ENCODE measurements at regions not wholly inside any gene's neighbourhood (a gene's known extent, or its start where the extent isn't known, plus 50 kb on each side); places are given as distances from the start of the nearest gene placed in this dataset.

GRCh38 chr6:81999270-81999669 is 246.8 kb upstream of the TENT5A start:
- Histone ChIP-seq H4K8ac (ENCODE audit: low read length) (no peak overlapping the region), H3K9ac (ENCODE audit: low read length) (no peak overlapping the region), H3K4me1 (ENCODE audit: control insufficient read depth, insufficient read depth, low read depth, low read length) (peaks cover 1% of the 10 kb centered on the region), H3K18ac (ENCODE audit: low read depth in 1 of 2, low read length in 2 of 2) (peak overlapping the region in 1 of 2 experiments; percentile 11), H3K4ac (ENCODE audit: low read depth in 1 of 2, low read length in 2 of 2) (no peak overlapping the region), H3K36me3 (ENCODE audit: control insufficient read depth in 1 of 2, insufficient read depth in 2 of 2, low read depth in 1 of 2, low read length in 2 of 2) (no peaks in the 10 kb centered on the region), H4K91ac (ENCODE audit: low read length) (no peak overlapping the region), H2BK15ac (ENCODE audit: low read depth, poor library complexity, severe bottlenecking) (no peak overlapping the region), H3K9me3 (ENCODE audit: control insufficient read depth, low read length) (no peaks in the 10 kb centered on the region), H3K14ac (ENCODE audit: low read length in 2 of 2) (no peak overlapping the region), H2AK5ac (ENCODE audit: low read length, severe bottlenecking) (no peak overlapping the region), H3K27ac (ENCODE audit: low read length, poor library complexity, severe bottlenecking) (no peak overlapping the region), H3K23ac (ENCODE audit: low read length in 2 of 2) (no peak overlapping the region), H2BK5ac (ENCODE audit: low read depth, low read length, poor library complexity, severe bottlenecking) (no peak overlapping the region), H3K27me3 (ENCODE audit: control insufficient read depth in 1 of 2, insufficient read depth in 1 of 2, low read length in 2 of 2) (no peaks in the 10 kb centered on the region), H3K79me1 (replicated peaks; ENCODE audit: low read length, poor library complexity, severe bottlenecking) (no peaks in the 10 kb centered on the region), H2BK12ac (ENCODE audit: low read length in 2 of 2) (peak overlapping the region in 1 of 2 experiments; percentile 83), H3K4me3 (ENCODE audit: insufficient read depth in 1 of 2, low read depth in 1 of 2, low read length in 2 of 2) (no peak overlapping the region), H2AFZ (ENCODE audit: low read depth, low read length) (no peak overlapping the region), H3K4me2 (ENCODE audit: low read length, poor library complexity, severe bottlenecking) (no peak overlapping the region), H2BK120ac (ENCODE audit: low read depth, low read length) (no peak overlapping the region)
- DNase-seq: no peak
- WGBS: 86% methylated on average over 2 of the region's 2 CpGs

DNA sequence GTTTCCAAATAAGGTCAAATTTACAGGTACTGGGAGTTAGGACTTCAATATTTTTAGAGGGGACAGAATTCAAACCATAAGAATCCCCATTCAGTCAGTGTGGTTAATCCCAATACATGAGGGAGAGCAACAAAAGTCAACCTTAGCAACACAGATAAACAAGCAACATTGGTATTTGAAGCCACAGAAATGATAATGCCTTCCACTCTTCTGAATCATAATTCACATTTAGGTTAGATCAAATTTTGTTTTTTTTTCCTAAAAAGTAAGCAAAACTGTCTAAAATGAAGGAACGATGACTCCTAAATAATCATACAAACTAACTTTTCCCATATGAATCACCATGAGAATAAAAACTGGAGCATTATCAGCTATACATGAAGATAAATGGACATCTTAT is 246.0 kb upstream of the TENT5A start:
- no peak overlapping the region for H2BK15ac ChIP-seq (ENCODE audit: low read depth, poor library complexity, severe bottlenecking)
- peaks cover 1% of the 10 kb centered on the region for H3K4me1 ChIP-seq (ENCODE audit: control insufficient read depth, insufficient read depth, low read depth, low read length)
- H2AFZ ChIP-seq (ENCODE audit: low read depth, low read length): no peak overlapping the region
- no peak overlapping the region for H4K91ac ChIP-seq (ENCODE audit: low read length)
- peak overlapping the region; percentile 92 for H3K9ac ChIP-seq (ENCODE audit: low read length)
- H3K14ac ChIP-seq (ENCODE audit: low read length in 2 of 2): no peak overlapping the region
- no peak overlapping the region for H2BK5ac ChIP-seq (ENCODE audit: low read depth, low read length, poor library complexity, severe bottlenecking)
- H3K4me3 ChIP-seq (ENCODE audit: insufficient read depth in 1 of 2, low read depth in 1 of 2, low read length in 2 of 2): no peak overlapping the region
- no peak overlapping the region for H2BK120ac ChIP-seq (ENCODE audit: low read depth, low read length)
- H2BK12ac ChIP-seq (ENCODE audit: low read length in 2 of 2): no peak overlapping the region
- no peaks in the 10 kb centered on the region for H3K79me1 ChIP-seq (replicated peaks; ENCODE audit: low read length, poor library complexity, severe bottlenecking)
- H3K23ac ChIP-seq (ENCODE audit: low read length in 2 of 2): no peak overlapping the region
- H3K18ac ChIP-seq (ENCODE audit: low read depth in 1 of 2, low read length in 2 of 2): no peak overlapping the region
- no peaks in the 10 kb centered on the region for H3K27me3 ChIP-seq (ENCODE audit: control insufficient read depth in 1 of 2, insufficient read depth in 1 of 2, low read length in 2 of 2)
- H2AK5ac ChIP-seq (ENCODE audit: low read length, severe bottlenecking): no peak overlapping the region
- H4K8ac ChIP-seq (ENCODE audit: low read length): no peak overlapping the region
- no peaks in the 10 kb centered on the region for H3K9me3 ChIP-seq (ENCODE audit: control insufficient read depth, low read length)
- DNase-seq: peak; percentile 38
- no peak overlapping the region for H3K4ac ChIP-seq (ENCODE audit: low read depth in 1 of 2, low read length in 2 of 2)
- H3K36me3 ChIP-seq (ENCODE audit: control insufficient read depth in 1 of 2, insufficient read depth in 2 of 2, low read depth in 1 of 2, low read length in 2 of 2): no peaks in the 10 kb centered on the region
- no peak overlapping the region for H3K27ac ChIP-seq (ENCODE audit: low read length, poor library complexity, severe bottlenecking)
- WGBS: 57% methylated on average over 1 of the region's 1 CpG
- H3K4me2 ChIP-seq (ENCODE audit: low read length, poor library complexity, severe bottlenecking): no peak overlapping the region

- Histone ChIP-seq H3K9me3 (ENCODE audit: control insufficient read depth, low read length) (no peaks in the 10 kb centered on the region), H3K36me3 (ENCODE audit: control insufficient read depth in 1 of 2, insufficient read depth in 2 of 2, low read depth in 1 of 2, low read length in 2 of 2) (no peaks in the 10 kb centered on the region), H3K4ac (ENCODE audit: low read depth in 1 of 2, low read length in 2 of 2) (peak overlapping the region in 1 of 2 experiments; percentile 51), H3K4me2 (ENCODE audit: low read length, poor library complexity, severe bottlenecking) (no peak overlapping the region), H4K91ac (ENCODE audit: low read length) (no peak overlapping the region), H2AK5ac (ENCODE audit: low read length, severe bottlenecking) (no peak overlapping the region), H2AFZ (ENCODE audit: low read depth, low read length) (no peak overlapping the region), H3K4me3 (ENCODE audit: insufficient read depth in 1 of 2, low read depth in 1 of 2, low read length in 2 of 2) (no peak overlapping the region), H3K23ac (ENCODE audit: low read length in 2 of 2) (no peak overlapping the region), H3K79me1 (replicated peaks; ENCODE audit: low read length, poor library complexity, severe bottlenecking) (no peaks in the 10 kb centered on the region), H3K27ac (ENCODE audit: low read length, poor library complexity, severe bottlenecking) (peak overlapping the region; percentile 87), H3K14ac (ENCODE audit: low read length in 2 of 2) (no peak overlapping the region), H3K18ac (ENCODE audit: low read depth in 1 of 2, low read length in 2 of 2) (peak overlapping the region in 1 of 2 experiments; percentile 74), H2BK120ac (ENCODE audit: low read depth, low read length) (no peak overlapping the region), H2BK15ac (ENCODE audit: low read depth, poor library complexity, severe bottlenecking) (no peak overlapping the region), H2BK12ac (ENCODE audit: low read length in 2 of 2) (no peak overlapping the region), H3K27me3 (ENCODE audit: control insufficient read depth in 1 of 2, insufficient read depth in 1 of 2, low read length in 2 of 2) (no peaks in the 10 kb centered on the region), H2BK5ac (ENCODE audit: low read depth, low read length, poor library complexity, severe bottlenecking) (no peak overlapping the region), H3K9ac (ENCODE audit: low read length) (peak overlapping the region; percentile 92), H3K4me1 (ENCODE audit: control insufficient read depth, insufficient read depth, low read depth, low read length) (peaks cover 1% of the 10 kb centered on the region), H4K8ac (ENCODE audit: low read length) (no peak overlapping the region)
- WGBS: 77% methylated on average over 3 of the region's 4 CpGs
- DNase-seq: peak; percentile 86
These were observed 244.8 kb upstream of the TENT5A start for GRCh38 chr6:81997090-81997926.

DNA sequence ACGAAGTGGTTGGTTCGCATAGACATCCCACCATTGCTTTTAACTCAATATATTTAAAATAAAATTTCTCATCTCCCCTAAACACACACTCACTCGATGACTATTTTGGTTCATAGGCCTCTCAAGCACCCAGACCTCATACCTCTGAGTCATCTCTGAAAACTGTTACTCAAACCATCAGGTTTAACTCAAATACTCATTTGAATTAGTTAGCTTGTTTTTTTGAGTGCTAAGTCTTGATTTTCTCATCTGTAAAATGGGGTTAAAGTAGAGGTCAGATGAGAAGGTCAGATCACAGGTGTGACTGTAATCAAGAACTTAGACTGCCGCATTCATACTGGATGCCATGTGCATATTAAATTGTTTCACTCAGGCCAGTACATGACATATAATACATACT is 243.9 kb upstream of the TENT5A start:
- Histone ChIP-seq H3K4me2 (ENCODE audit: low read length, poor library complexity, severe bottlenecking) (no peak overlapping the region), H3K79me1 (replicated peaks; ENCODE audit: low read length, poor library complexity, severe bottlenecking) (no peaks in the 10 kb centered on the region), H3K9me3 (ENCODE audit: control insufficient read depth, low read length) (no peaks in the 10 kb centered on the region), H2AK5ac (ENCODE audit: low read length, severe bottlenecking) (no peak overlapping the region), H3K23ac (ENCODE audit: low read length in 2 of 2) (no peak overlapping the region), H3K27me3 (ENCODE audit: control insufficient read depth in 1 of 2, insufficient read depth in 1 of 2, low read length in 2 of 2) (no peaks in the 10 kb centered on the region), H4K8ac (ENCODE audit: low read length) (no peak overlapping the region), H3K14ac (ENCODE audit: low read length in 2 of 2) (no peak overlapping the region), H2BK120ac (ENCODE audit: low read depth, low read length) (no peak overlapping the region), H3K9ac (ENCODE audit: low read length) (peak overlapping the region; percentile 92), H2BK5ac (ENCODE audit: low read depth, low read length, poor library complexity, severe bottlenecking) (no peak overlapping the region), H3K4me3 (ENCODE audit: insufficient read depth in 1 of 2, low read depth in 1 of 2, low read length in 2 of 2) (no peak overlapping the region), H3K4me1 (ENCODE audit: control insufficient read depth, insufficient read depth, low read depth, low read length) (peaks cover 1% of the 10 kb centered on the region), H4K91ac (ENCODE audit: low read length) (no peak overlapping the region), H2BK15ac (ENCODE audit: low read depth, poor library complexity, severe bottlenecking) (no peak overlapping the region), H2BK12ac (ENCODE audit: low read length in 2 of 2) (no peak overlapping the region), H3K27ac (ENCODE audit: low read length, poor library complexity, severe bottlenecking) (peak overlapping the region; percentile 87), H3K36me3 (ENCODE audit: control insufficient read depth in 1 of 2, insufficient read depth in 2 of 2, low read depth in 1 of 2, low read length in 2 of 2) (no peaks in the 10 kb centered on the region), H2AFZ (ENCODE audit: low read depth, low read length) (no peak overlapping the region), H3K18ac (ENCODE audit: low read depth in 1 of 2, low read length in 2 of 2) (no peak overlapping the region), H3K4ac (ENCODE audit: low read depth in 1 of 2, low read length in 2 of 2) (no peak overlapping the region)
- DNase-seq: peak; percentile 68
- WGBS: 69% methylated on average over 4 of the region's 4 CpGs

All from mesenchymal stem cell (in vitro differentiated cells and primary cell).